H1 (cell line): ENCODE measurements at regions not wholly inside any gene's neighbourhood (a gene's known extent, or its start where the extent isn't known, plus 50 kb on each side); places are given as distances from the start of the nearest gene placed in this dataset.

Experiments used
- CEBPB ChIP-seq: IDR thresholded peaks from 2 replicates; pipeline ENCODE4 v1.6.1; 2012; ENCODE audit warnings: low read depth, low read length

GRCh38 chr14:62381311-62382070 is 619.3 kb downstream of the SNAPC1 start (continued):
- TF ChIP-seq CEBPB, result no peak
- TF ChIP-seq, all 59 proteins: peak for 0
